K562 (cell line): ENCODE measurements at regions not wholly inside any gene's neighbourhood (a gene's known extent, or its start where the extent isn't known, plus 50 kb on each side); places are given as distances from the start of the nearest gene placed in this dataset.

Source experiments
- ATAC-seq: fragments of 200-7000 bp; cut with Tn5 transposase; 3 replicates; pipeline ENCODE4 v1.9.1; 2020; ENCODE audit warnings: moderate library complexity
- BruUV-seq: library from RNA; stranded (reverse); fragments of 400-500 nt; replicated peaks from 2 replicates; lab custom pipeline; 2021; lab: Mats Ljungman, UMichigan
- CTCF ChIA-PET: fragments of 300-600 bp; formaldehyde crosslinking; extraction: SDS; loops from one replicate; lab custom pipeline; 2021; ENCODE audit warnings: low intra/inter-chr PET ratio; lab: Yijun Ruan, JAX
- POLR2A ChIA-PET: fragments of 300-600, 350-650 bp; sonication (Branson Sonifier 250); formaldehyde crosslinking; extraction: SDS; loops from one replicate; lab custom pipeline; 2021; ENCODE audit warnings: antibody characterized with exemption, inconsistent platforms; lab: Yijun Ruan, JAX
- DNase-seq, 4 experiments: peaks; one replicate each; pipeline versions ENCODE4 v3.0.0 to v3.0.0-alpha.2; 2011 to 2018; ENCODE audit warnings: low spot score in 3 of 4, mixed read lengths in 3 of 4; ENCODE audit errors: extremely low read depth in 1 of 4
- FAIRE-seq: peaks from 2 replicates; lab custom pipeline; 2011; peaks lifted over from hg19 to GRCh38; lab: Jason Lieb, UNC
- H2AFZ ChIP-seq: 2 replicates; pipeline ENCODE4 v1.6.0; 2011; ENCODE audit warnings: low read depth, low read length, control low read depth, inconsistent platforms
- H3K27ac ChIP-seq: fragments of 200-600 bp; 3 replicates; pipeline ENCODE4 v1.8.0; 2011; ENCODE audit warnings: low read depth, mild to moderate bottlenecking, control low read depth, inconsistent platforms, low read length, moderate library complexity, mixed read lengths; ENCODE audit errors: extremely low read depth
- H3K27me3 ChIP-seq, 2 experiments: fragments of 300-600 bp in 1 of 2; 2 replicates in 1 of 2; 3 replicates in 1 of 2; pipeline versions ENCODE4 v1.6.0 to v1.8.0; 2011; ENCODE audit warnings: inconsistent platforms in 2 of 2, low read length in 2 of 2, mild to moderate bottlenecking in 1 of 2, mixed read lengths in 1 of 2, moderate library complexity in 1 of 2; ENCODE audit not compliant: control insufficient read depth in 2 of 2, insufficient read depth in 2 of 2
- H3K36me3 ChIP-seq: fragments of 300-600 bp; 3 replicates; pipeline ENCODE4 v1.8.0; 2011; ENCODE audit warnings: mild to moderate bottlenecking, low read length, inconsistent platforms; ENCODE audit not compliant: control insufficient read depth, insufficient read depth
- H3K4me1 ChIP-seq, 2 experiments: fragments of 200-600 bp in 1 of 2; replicated peaks in 1 of 2; 2 replicates in 1 of 2; 3 replicates in 1 of 2; pipeline versions ENCODE4 v1.5.1 to v1.8.0; 2011; ENCODE audit warnings: inconsistent platforms in 2 of 2, low read length in 2 of 2, mild to moderate bottlenecking in 1 of 2, mixed read lengths in 1 of 2, moderate library complexity in 1 of 2; ENCODE audit not compliant: control insufficient read depth in 2 of 2, insufficient read depth in 2 of 2
- H3K4me2 ChIP-seq: 2 replicates; pipeline ENCODE4 v1.6.1; 2011; ENCODE audit warnings: low read length, control low read depth, inconsistent platforms, mixed read lengths; ENCODE audit not compliant: insufficient read depth
- H3K4me3 ChIP-seq: fragments of 200-600 bp; sonication (generic), shearing (Covaris generic); 2 replicates; pipeline ENCODE4 v1.5.1; 2016; ENCODE audit warnings: control low read depth, inconsistent platforms
- H3K79me2 ChIP-seq: fragments of 200-600 bp; 3 replicates; pipeline ENCODE4 v1.8.0; 2011; ENCODE audit warnings: low read length, inconsistent platforms; ENCODE audit not compliant: control insufficient read depth, insufficient read depth
- H3K9ac ChIP-seq, 2 experiments: 2 replicates each; pipeline versions ENCODE4 v1.6.0 to v1.6.1; 2011; ENCODE audit warnings: low read depth in 2 of 2, low read length in 2 of 2, control low read depth in 1 of 2, inconsistent platforms in 1 of 2, mild to moderate bottlenecking in 1 of 2, mixed read lengths in 1 of 2; ENCODE audit not compliant: insufficient read depth in 1 of 2
- H3K9me1 ChIP-seq: one replicate; pipeline ENCODE4 v1.6.0; 2011; ENCODE audit warnings: inconsistent platforms, mild to moderate bottlenecking, low read length, moderate library complexity; ENCODE audit not compliant: control insufficient read depth, insufficient read depth
- H3K9me3 ChIP-seq: replicated peaks from 2 replicates; pipeline ENCODE4 v1.5.1; 2011; ENCODE audit warnings: low read depth, low read length, inconsistent platforms; ENCODE audit not compliant: control insufficient read depth, insufficient read depth
- H4K20me1 ChIP-seq: replicated peaks from 2 replicates; pipeline ENCODE4 v1.6.1; 2011; ENCODE audit warnings: low read length, inconsistent platforms, mixed read lengths; ENCODE audit not compliant: control insufficient read depth, insufficient read depth
- MTA1 ChIP-seq: fragments of 450-650 bp; IDR thresholded peaks from 2 replicates; pipeline ENCODE4 v1.6.1; 2017; ENCODE audit warnings: borderline replicate concordance
- PTBP1 ChIP-seq: fragments of 200-400 bp; formaldehyde crosslinking; IDR thresholded peaks from 2 replicates; pipeline ENCODE4 v1.6.1; 2017; ENCODE audit warnings: low read depth, low read length
- SIX5 ChIP-seq, 2 experiments: IDR thresholded peaks; 2 replicates each; pipeline ENCODE4 v1.6.1; 2011; ENCODE audit warnings: low read length in 2 of 2, borderline replicate concordance in 1 of 2, low read depth in 1 of 2, mild to moderate bottlenecking in 1 of 2, moderate library complexity in 1 of 2; ENCODE audit not compliant: insufficient read depth in 1 of 2
- USF1 ChIP-seq: sonication (generic); formaldehyde crosslinking; IDR thresholded peaks from 2 replicates; pipeline ENCODE4 v1.9.0; 2022; ENCODE audit warnings: mild to moderate bottlenecking, missing genetic modification reagents
- ZC3H8 ChIP-seq: fragments of 450-650 bp; IDR thresholded peaks from 2 replicates; pipeline ENCODE4 v1.6.1; 2017
- WGBS: fragments of 100-300 bp; shearing (Covaris generic); methylation state at CpG from one replicate; pipeline ENCODE4 v1.1.6; 2016; ENCODE audit warnings: low coverage, mixed read lengths; ENCODE audit not compliant: insufficient coverage; ENCODE audit errors: missing lambda C conversion rate; 5-methylcytosine and 5-hydroxymethylcytosine counted together
- in situ Hi-C: fragments of 300-500 bp; cut with MboI; formaldehyde crosslinking; loops from 4 replicates; pipeline ENCODE4 v1.15.0; 2018; ENCODE audit warnings: inconsistent platforms, mixed read lengths
- intact Hi-C: fragments of 100-400 bp; cut with micrococcal nuclease; formaldehyde crosslinking; loops from 2 replicates; pipeline ENCODE4 v1.14.2; 2022

DNA sequence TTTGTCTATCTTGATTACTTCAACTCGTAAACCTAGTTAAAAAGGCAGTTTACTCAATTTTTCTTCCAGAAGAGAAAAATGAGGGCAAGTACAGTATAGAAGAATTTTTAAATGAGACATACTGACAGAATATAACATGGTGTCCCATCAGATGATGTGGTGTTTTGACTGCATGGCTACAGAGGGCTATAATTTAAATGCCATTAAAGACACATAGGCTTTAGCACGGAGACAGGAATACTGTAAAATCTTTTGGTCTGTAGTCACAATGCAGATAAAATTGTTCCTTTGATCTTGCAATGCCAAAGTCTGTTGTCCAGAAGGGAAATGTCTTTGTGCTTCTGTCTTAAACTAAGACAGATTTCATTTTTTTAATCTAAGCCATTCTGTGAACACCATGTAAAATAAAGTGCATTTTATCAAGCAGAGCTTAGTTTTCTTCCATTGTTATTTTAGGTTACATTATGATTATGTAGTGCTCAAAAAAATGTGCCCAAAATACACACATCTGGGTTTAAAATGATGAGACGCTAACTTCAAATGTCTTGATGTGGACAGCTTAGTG lies 249.6 kb downstream of the PTPRC start:
- H2AFZ ChIP-seq, result no peak overlapping the region
- TF ChIP-seq USF1 (no peak), ZC3H8 (no peak)
- no peaks in the 10 kb centered on the region for H3K4me1 ChIP-seq
- intact Hi-C loops, result no loop called here
- H3K9ac ChIP-seq, result no peak overlapping the region
- no peaks in the 10 kb centered on the region for H3K79me2 ChIP-seq
- WGBS, result 1% methylated on average over 3 of the region's 3 CpGs
- FAIRE-seq, result no peak
- H3K27me3 ChIP-seq, result no peaks in the 10 kb centered on the region
- H3K4me2 ChIP-seq, result no peak overlapping the region
- CTCF ChIA-PET, result no interaction called here
- no peaks in the 10 kb centered on the region for H3K9me1 ChIP-seq
- BruUV-seq, result no TSS peak
- no peaks in the 10 kb centered on the region for H3K36me3 ChIP-seq
- no peak for ATAC-seq
- in situ Hi-C loops, result no loop called here
- no peak overlapping the region for H3K27ac ChIP-seq
- H3K9me3 ChIP-seq, result no peaks in the 10 kb centered on the region
- no peak overlapping the region for H3K4me3 ChIP-seq
- no peaks in the 10 kb centered on the region for H4K20me1 ChIP-seq
- no peak for DNase-seq
- POLR2A ChIA-PET, result no interaction called here

DNA sequence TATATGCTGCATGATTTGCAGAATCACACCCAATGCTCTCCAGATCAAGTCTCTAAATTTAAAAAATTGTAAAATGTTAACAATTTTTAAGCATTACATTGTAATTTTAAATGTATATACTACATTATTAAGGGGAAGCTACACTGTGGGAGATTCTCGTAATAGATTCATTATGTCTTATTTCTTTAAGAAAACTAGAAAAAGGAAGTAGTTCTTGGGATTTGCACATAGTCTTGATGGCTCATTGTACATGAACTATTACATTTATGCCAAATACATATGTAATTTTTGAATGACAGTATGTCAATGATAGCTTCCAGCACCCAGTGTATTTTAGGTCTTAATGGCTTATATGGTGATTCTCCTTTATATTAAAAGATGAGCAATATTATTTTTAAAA lies 250.3 kb downstream of the PTPRC start:
- H3K4me3 ChIP-seq, result no peak overlapping the region
- intact Hi-C loops (no loop called here), in situ Hi-C loops (no loop called here)
- POLR2A ChIA-PET, result no interaction called here
- H3K79me2 ChIP-seq, result no peaks in the 10 kb centered on the region
- no peaks in the 10 kb centered on the region for H3K36me3 ChIP-seq
- no peak for FAIRE-seq
- no peak overlapping the region for H2AFZ ChIP-seq
- no peaks in the 10 kb centered on the region for H3K27me3 ChIP-seq
- H3K4me2 ChIP-seq, result no peak overlapping the region
- BruUV-seq, result no TSS peak
- TF ChIP-seq PTBP1 (no peak), SIX5 (IDR thresholded peaks at IDR 0.05; ENCODE audit: borderline replicate concordance in 1 of 2, insufficient read depth in 1 of 2, low read depth in 1 of 2, low read length in 2 of 2) (no peak), MTA1 (no peak)
- no peaks in the 10 kb centered on the region for H3K9me1 ChIP-seq
- no peak overlapping the region for H3K27ac ChIP-seq
- WGBS, result 0% methylated on average over 1 of the region's 1 CpG
- H3K9ac ChIP-seq, result no peak overlapping the region
- no peaks in the 10 kb centered on the region for H3K4me1 ChIP-seq
- no peaks in the 10 kb centered on the region for H4K20me1 ChIP-seq
- no peak for DNase-seq
- H3K9me3 ChIP-seq, result no peaks in the 10 kb centered on the region
- no peak for ATAC-seq
- CTCF ChIA-PET, result no interaction called here
